HG02571 (cell line): ENCODE measurements at regions not wholly inside any gene's neighbourhood (a gene's known extent, or its start where the extent isn't known, plus 50 kb on each side); places are given as distances from the start of the nearest gene placed in this dataset.
"Not testable (repeated sequence)": the region's sequence is repeated elsewhere in the genome, so short reads cannot be mapped to it uniquely, and the experiment has no call there.

Source experiments
- ATAC-seq: cut with Tn5 transposase; IDR thresholded peaks from one replicate; pipeline ENCODE4 v1.9.1; 2021; ENCODE audit warnings: mild to moderate bottlenecking, moderate library complexity; ENCODE audit not compliant: unreplicated experiment

- no peak for ATAC-seq
Observed at GRCh38 chr5:162603443-162604070, 536.0 kb downstream of the GABRG2 start.

- ATAC-seq: no peak
Observed at GRCh38 chr5:162607879-162608278, 540.3 kb downstream of the GABRG2 start.

GRCh38 chr5:162621726-162622263, 554.2 kb downstream of the GABRG2 start:
- ATAC-seq: not testable (repeated sequence)

GRCh38 chr5:162624110-162624509, 556.5 kb downstream of the GABRG2 start:
- no peak for ATAC-seq

GRCh38 chr5:162637481-162637880, 569.9 kb downstream of the GABRG2 start:
- no peak for ATAC-seq

- ATAC-seq: no peak
Observed at GRCh38 chr5:162638849-162639248, 571.3 kb downstream of the GABRG2 start.

GRCh38 chr5:162641142-162641813, 573.7 kb downstream of the GABRG2 start:
- ATAC-seq: no peak

- no peak for ATAC-seq
Observed at GRCh38 chr5:162654661-162655405, 587.3 kb downstream of the GABRG2 start.

GRCh38 chr5:162657076-162657475, 589.5 kb downstream of the GABRG2 start:
- no peak for ATAC-seq

- ATAC-seq: no peak
Observed at GRCh38 chr5:162664846-162665245, 597.3 kb downstream of the GABRG2 start.

GRCh38 chr5:162668926-162669325, 601.4 kb downstream of the GABRG2 start:
- ATAC-seq: no peak

GRCh38 chr5:162672061-162672460, 604.5 kb downstream of the GABRG2 start:
- ATAC-seq: no peak

- ATAC-seq: no peak
Observed at GRCh38 chr5:162683284-162683683, 615.7 kb downstream of the GABRG2 start.

GRCh38 chr5:162684145-162684544, 616.6 kb downstream of the GABRG2 start:
- no peak for ATAC-seq

GRCh38 chr5:162685302-162685701, 617.7 kb downstream of the GABRG2 start:
- no peak for ATAC-seq

- not testable (repeated sequence) for ATAC-seq
Observed at GRCh38 chr5:162696272-162696671, 628.7 kb downstream of the GABRG2 start.

- ATAC-seq: no peak
Observed at GRCh38 chr5:162699361-162699760, 631.8 kb downstream of the GABRG2 start.

- ATAC-seq: no peak
Observed at GRCh38 chr5:162703914-162704313, 636.3 kb downstream of the GABRG2 start.

GRCh38 chr5:162711244-162711643, 643.7 kb downstream of the GABRG2 start:
- ATAC-seq: no peak

GRCh38 chr5:162719720-162720119, 652.1 kb downstream of the GABRG2 start:
- ATAC-seq: no peak

GRCh38 chr5:162721125-162721524, 653.6 kb downstream of the GABRG2 start:
- ATAC-seq: no peak

GRCh38 chr5:162752612-162753011, 684.8 kb upstream of the CCNG1 start:
- no peak for ATAC-seq
